IMR-90 (cell line): ENCODE measurements at regions not wholly inside any gene's neighbourhood (a gene's known extent, or its start where the extent isn't known, plus 50 kb on each side); places are given as distances from the start of the nearest gene placed in this dataset.

Source experiments
- ATAC-seq: fragments of 200-7000 bp; cut with Tn5 transposase; 2 replicates; pipeline ENCODE4 v1.9.1; 2020; ENCODE audit warnings: low read depth, mild to moderate bottlenecking, moderate library complexity
- BruUV-seq: library from RNA; stranded (reverse); fragments of 400-500 nt; replicated peaks from 2 replicates; lab custom pipeline; 2021; lab: Mats Ljungman, UMichigan
- CTCF ChIA-PET: fragments of 300-600 bp; formaldehyde crosslinking; extraction: SDS; loops from one replicate; lab custom pipeline; 2021; ENCODE audit warnings: antibody characterized with exemption; lab: Yijun Ruan, JAX
- POLR2A ChIA-PET: fragments of 300-600 bp; sonication (Branson Sonifier 250); formaldehyde crosslinking; loops from one replicate; lab custom pipeline; 2022; ENCODE audit warnings: antibody characterized with exemption; ENCODE audit not compliant: unreplicated experiment; lab: Charles Lee
- DNase-seq: peaks from one replicate; pipeline ENCODE4 v3.0.0; 2013
- H2AFZ ChIP-seq: replicated peaks from 2 replicates; pipeline ENCODE3; 2013; ENCODE audit warnings: low read length, mild to moderate bottlenecking; ENCODE audit not compliant: poor library complexity
- H2AK5ac ChIP-seq: 2 replicates; pipeline ENCODE4 v1.6.1; 2013; ENCODE audit warnings: low read depth, low read length, inconsistent platforms
- H2AK9ac ChIP-seq: replicated peaks from 2 replicates; pipeline ENCODE3; 2013; ENCODE audit warnings: mild to moderate bottlenecking, low read depth, low read length, moderate library complexity; ENCODE audit not compliant: poor library complexity
- H2BK120ac ChIP-seq: 2 replicates; pipeline ENCODE4 v1.6.1; 2013; ENCODE audit warnings: low read depth, low read length, inconsistent platforms
- H2BK15ac ChIP-seq: 3 replicates; pipeline ENCODE4 v1.6.1; 2013; ENCODE audit warnings: low read depth, low read length, inconsistent platforms
- H2BK20ac ChIP-seq: 2 replicates; pipeline ENCODE4 v1.6.1; 2013; ENCODE audit warnings: low read depth, mild to moderate bottlenecking, inconsistent platforms, low read length, moderate library complexity
- H2BK5ac ChIP-seq: 2 replicates; pipeline ENCODE4 v1.6.1; 2013; ENCODE audit warnings: mild to moderate bottlenecking, low read depth, low read length, inconsistent platforms; ENCODE audit not compliant: poor library complexity, severe bottlenecking
- H3K14ac ChIP-seq: replicated peaks from 2 replicates; pipeline ENCODE4 v1.6.1; 2013; ENCODE audit warnings: low read depth, low read length, inconsistent platforms
- H3K18ac ChIP-seq: 2 replicates; pipeline ENCODE4 v1.6.1; 2013; ENCODE audit warnings: low read depth, low read length, control low read depth
- H3K23ac ChIP-seq: 2 replicates; pipeline ENCODE4 v1.6.1; 2013; ENCODE audit warnings: low read depth, low read length, inconsistent platforms
- H3K27ac ChIP-seq: 2 replicates; pipeline ENCODE4 v1.5.1; 2013; ENCODE audit warnings: mild to moderate bottlenecking, control low read depth, low read length; ENCODE audit not compliant: insufficient read depth
- H3K27me3 ChIP-seq: 2 replicates; pipeline ENCODE4 v1.6.1; 2013; ENCODE audit warnings: low read length; ENCODE audit not compliant: control insufficient read depth, insufficient read depth
- H3K36me3 ChIP-seq: 2 replicates; pipeline ENCODE4 v1.6.1; 2013; ENCODE audit warnings: low read length, mixed read lengths; ENCODE audit not compliant: control insufficient read depth, insufficient read depth
- H3K4ac ChIP-seq: 2 replicates; pipeline ENCODE4 v1.6.1; 2013; ENCODE audit warnings: low read depth, low read length, inconsistent platforms
- H3K4me1 ChIP-seq: 2 replicates; pipeline ENCODE4 v1.6.1; 2013; ENCODE audit warnings: low read length, mixed read lengths; ENCODE audit not compliant: control insufficient read depth, insufficient read depth
- H3K4me2 ChIP-seq: 2 replicates; pipeline ENCODE4 v1.6.1; 2013; ENCODE audit warnings: low read depth, mild to moderate bottlenecking, control low read depth, low read length, moderate library complexity
- H3K4me3 ChIP-seq: 2 replicates; pipeline ENCODE4 v1.5.1; 2013; ENCODE audit warnings: low read depth, mild to moderate bottlenecking, control low read depth, low read length, moderate library complexity; ENCODE audit not compliant: insufficient read depth
- H3K56ac ChIP-seq: 2 replicates; pipeline ENCODE4 v1.6.1; 2013; ENCODE audit warnings: low read length, inconsistent platforms; ENCODE audit not compliant: insufficient read depth; ENCODE audit errors: extremely low read depth
- H3K79me1 ChIP-seq, 2 experiments: 2 replicates each; pipeline ENCODE4 v1.6.1; 2013; ENCODE audit warnings: low read length in 2 of 2, inconsistent platforms in 1 of 2, low read depth in 1 of 2
- H3K9ac ChIP-seq: 2 replicates; pipeline ENCODE4 v1.6.1; 2013; ENCODE audit warnings: low read depth, low read length, control low read depth
- H3K9me1 ChIP-seq: 2 replicates; pipeline ENCODE4 v1.6.1; 2013; ENCODE audit warnings: low read length, inconsistent platforms; ENCODE audit not compliant: insufficient read depth
- H3K9me3 ChIP-seq: 2 replicates; pipeline ENCODE4 v1.6.1; 2013; ENCODE audit warnings: low read length; ENCODE audit not compliant: control insufficient read depth, insufficient read depth
- H4K20me1 ChIP-seq: 2 replicates; pipeline ENCODE4 v1.6.1; 2013; ENCODE audit warnings: low read length, inconsistent platforms; ENCODE audit not compliant: insufficient read depth
- H4K5ac ChIP-seq: 2 replicates; pipeline ENCODE4 v1.6.1; 2013; ENCODE audit warnings: mild to moderate bottlenecking, low read depth, low read length, control low read depth
- H4K8ac ChIP-seq, 2 experiments: 2 replicates each; pipeline ENCODE4 v1.6.1; 2013; ENCODE audit warnings: low read depth in 2 of 2, low read length in 2 of 2, control low read depth in 1 of 2, inconsistent platforms in 1 of 2
- H4K91ac ChIP-seq: 2 replicates; pipeline ENCODE4 v1.6.1; 2013; ENCODE audit warnings: low read depth, low read length, inconsistent platforms; ENCODE audit not compliant: insufficient read depth
- BHLHE40 ChIP-seq: fragments of 150-350 bp; IDR thresholded peaks from 2 replicates; pipeline ENCODE4 v1.6.1; 2016; ENCODE audit warnings: mild to moderate bottlenecking, low read depth, low read length
- CEBPB ChIP-seq: IDR thresholded peaks from 2 replicates; pipeline ENCODE4 v1.6.1; 2012; ENCODE audit warnings: low read depth, low read length, improper control_type of control experiment
- CHD1 ChIP-seq: IDR thresholded peaks from 2 replicates; pipeline ENCODE4 v1.6.1; 2012; ENCODE audit warnings: low read depth, low read length, improper control_type of control experiment
- CTCF ChIP-seq: conservative IDR thresholded peaks from 2 replicates; pipeline ENCODE4 v1.5.1; 2012; ENCODE audit warnings: mild to moderate bottlenecking, low read depth, low read length, improper control_type of control experiment
- FOS ChIP-seq: fragments of 150-350 bp; IDR thresholded peaks from 2 replicates; pipeline ENCODE4 v1.6.1; 2016; ENCODE audit warnings: low read depth, low read length
- MAFK ChIP-seq: IDR thresholded peaks from 2 replicates; pipeline ENCODE4 v1.6.1; 2012; ENCODE audit warnings: low read depth, low read length, improper control_type of control experiment
- MAZ ChIP-seq: IDR thresholded peaks from 2 replicates; pipeline ENCODE4 v1.6.1; 2012; ENCODE audit warnings: low read depth, mild to moderate bottlenecking, low read length, improper control_type of control experiment, moderate library complexity, borderline replicate concordance
- MXI1 ChIP-seq: IDR thresholded peaks from 2 replicates; pipeline ENCODE4 v1.6.1; 2012; ENCODE audit warnings: low read depth, mild to moderate bottlenecking, low read length, moderate library complexity, borderline replicate concordance
- POLR2A ChIP-seq: IDR thresholded peaks from 2 replicates; pipeline ENCODE4 v1.6.1; 2012; ENCODE audit warnings: mild to moderate bottlenecking, low read depth, low read length
- RAD21 ChIP-seq: IDR thresholded peaks from 2 replicates; pipeline ENCODE4 v1.6.1; 2012; ENCODE audit warnings: low read length, improper control_type of control experiment
- RCOR1 ChIP-seq: IDR thresholded peaks from 2 replicates; pipeline ENCODE4 v1.6.1; 2012; ENCODE audit warnings: mild to moderate bottlenecking, low read length, improper control_type of control experiment; ENCODE audit not compliant: insufficient replicate concordance
- SMC3 ChIP-seq: fragments of 150-350 bp; IDR thresholded peaks from 2 replicates; pipeline ENCODE4 v1.6.1; 2016; ENCODE audit warnings: low read depth, mild to moderate bottlenecking, antibody characterized with exemption, low read length, moderate library complexity
- WGBS, 2 experiments: methylation state at CpG; one replicate each; pipeline versions ENCODE4 v1.1.5 to v1.1.7; 2013; ENCODE audit warnings: missing lambda C conversion rate in 2 of 2; ENCODE audit not compliant: insufficient read length in 1 of 2; ENCODE audit errors: extremely low coverage in 2 of 2; 5-methylcytosine and 5-hydroxymethylcytosine counted together
- dilution Hi-C: fragments of 300-500 bp; cut with HindIII; formaldehyde crosslinking; loops from one replicate; pipeline ENCODE4 v1.14.3; 2018; ENCODE audit warnings: low sequenced_read_pairs; ENCODE audit not compliant: unreplicated experiment
- in situ Hi-C: fragments of 300-500 bp; cut with MboI; formaldehyde crosslinking; loops from 3 replicates; pipeline ENCODE4 v1.14.3; 2019; ENCODE audit warnings: low sequenced_read_pairs, inconsistent platforms, mixed read lengths
- intact Hi-C: fragments of 100-400 bp; cut with micrococcal nuclease; formaldehyde crosslinking; loops from 2 replicates; pipeline ENCODE4 v1.10.0; 2022
- TF ChIP-seq, protein P1 (sequence below): fragments of 150-350 bp; IDR thresholded peaks from 2 replicates; pipeline ENCODE4 v1.6.1; 2017; ENCODE audit warnings: mild to moderate bottlenecking, antibody characterized with exemption, low read length, low read depth

GRCh38 chr5:152711801-152712388, 306.8 kb upstream of the NMUR2 start:
- POLR2A ChIA-PET = no interaction called here
- CTCF ChIA-PET = no interaction called here
- no peaks in the 10 kb centered on the region for H3K9me3 ChIP-seq

More at GRCh38 chr5:152711801-152712388, 306.8 kb upstream of the NMUR2 start:
- Histone ChIP-seq H3K27ac (no peak overlapping the region), H3K23ac (no peak overlapping the region), H2AK5ac (no peak overlapping the region), H3K14ac (no peak overlapping the region), H3K4me1 (no peaks in the 10 kb centered on the region), H3K4me2 (no peak overlapping the region), H2BK15ac (no peak overlapping the region), H3K4ac (no peak overlapping the region), H2AFZ (no peak overlapping the region), H3K18ac (no peak overlapping the region), H2AK9ac (no peak overlapping the region), H2BK20ac (no peak overlapping the region), H3K36me3 (no peaks in the 10 kb centered on the region), H3K4me3 (no peak overlapping the region), H3K9ac (no peak overlapping the region), H4K91ac (no peak overlapping the region), H2BK120ac (no peak overlapping the region), H4K5ac (no peak overlapping the region), H3K56ac (no peak overlapping the region), H3K9me1 (no peaks in the 10 kb centered on the region), H2BK5ac (no peak overlapping the region), H3K79me1 (no peaks in the 10 kb centered on the region), H4K20me1 (no peaks in the 10 kb centered on the region), H3K27me3 (no peaks in the 10 kb centered on the region), H4K8ac (no peak overlapping the region)
- TF ChIP-seq RCOR1 = no peak
- TF ChIP-seq MAZ = no peak
- no peak for TF ChIP-seq MXI1
- no peak for TF ChIP-seq RAD21
- no peak for TF ChIP-seq POLR2A
- no peak for TF ChIP-seq CEBPB
- TF ChIP-seq FOS = no peak
- TF ChIP-seq MAFK = no peak
- TF ChIP-seq SMC3 = no peak
- TF ChIP-seq, protein P1, sequence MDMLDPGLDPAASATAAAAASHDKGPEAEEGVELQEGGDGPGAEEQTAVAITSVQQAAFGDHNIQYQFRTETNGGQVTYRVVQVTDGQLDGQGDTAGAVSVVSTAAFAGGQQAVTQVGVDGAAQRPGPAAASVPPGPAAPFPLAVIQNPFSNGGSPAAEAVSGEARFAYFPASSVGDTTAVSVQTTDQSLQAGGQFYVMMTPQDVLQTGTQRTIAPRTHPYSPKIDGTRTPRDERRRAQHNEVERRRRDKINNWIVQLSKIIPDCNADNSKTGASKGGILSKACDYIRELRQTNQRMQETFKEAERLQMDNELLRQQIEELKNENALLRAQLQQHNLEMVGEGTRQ = no peak
- TF ChIP-seq CTCF = no peak
- TF ChIP-seq BHLHE40 = no peak
- TF ChIP-seq CHD1 = no peak
- no peak for DNase-seq
- no peak for ATAC-seq
- no TSS peak for BruUV-seq
- 20% methylated on average over 1 of the region's 2 CpGs; no CpG with 5 or more reads in 1 of the 2 experiments for WGBS, 2 experiments
- dilution Hi-C loops = no loop called here
- in situ Hi-C loops = no loop called here
- intact Hi-C loops = no loop called here
